ENCODE measurements at regions not wholly inside any gene's neighbourhood (a gene's known extent, or its start where the extent isn't known, plus 50 kb on each side); places are given as distances from the start of the nearest gene placed in this dataset.

GRCh38 chr13:71156550-71156949 lies 710.5 kb downstream of the DACH1 start:
- no peaks in the 10 kb centered on the region for H3K4me1 ChIP-seq (ENCODE audit: insufficient read depth, low read length)
- WGBS (ENCODE audit: low lambda C conversion rate), result 19% methylated on average over 6 of the region's 6 CpGs
- H3K36me3 ChIP-seq (replicated peaks in 1 of 2; ENCODE audit: control insufficient read depth in 1 of 2, insufficient read depth in 2 of 2, low read length in 2 of 2), result no peaks in the 10 kb centered on the region
- BruUV-seq (replicated peaks), result no TSS peak
- H3K27ac ChIP-seq (ENCODE audit: extremely low read length, insufficient read depth, low read length), result no peak overlapping the region
- ATAC-seq (no peak), DNase-seq (ENCODE audit: low spot score) (no peak), FAIRE-seq (no peak)
- H3K9ac ChIP-seq (ENCODE audit: insufficient read depth, low read depth, low read length), result no peak overlapping the region
- POLR2A ChIA-PET, result no interaction called here
- in situ Hi-C loops (cut with HindIII; ENCODE audit: extremely low pct_ligation_motif_present, low pct_unique_long_range_greater_than_20kb) (no loop called here), intact Hi-C loops (cut with micrococcal nuclease; ENCODE audit: unreplicated experiment) (no loop called here)
- no peaks in the 10 kb centered on the region for H3K79me2 ChIP-seq (ENCODE audit: insufficient read depth, low read length)
- H3K9me3 ChIP-seq (ENCODE audit: low read length), result no peaks in the 10 kb centered on the region
- H3K27me3 ChIP-seq (ENCODE audit: control insufficient read depth in 1 of 2, insufficient read depth in 2 of 2, low read length in 2 of 2), result no peaks in the 10 kb centered on the region
- H3K4me2 ChIP-seq (ENCODE audit: low read depth, low read length), result no peak overlapping the region
- H4K20me1 ChIP-seq (ENCODE audit: insufficient read depth, low read length), result no peaks in the 10 kb centered on the region
- CTCF ChIA-PET (ENCODE audit: low intra/inter-chr PET ratio, low total read pairs), result no interaction called here
- H3K4me3 ChIP-seq (replicated peaks in 1 of 3; ENCODE audit: insufficient read depth in 1 of 3, low read depth in 2 of 3, low read length in 3 of 3), result no peak overlapping the region
- TF ChIP-seq SKI (IDR thresholded peaks at IDR 0.05; ENCODE audit: partially characterized antibody), result no peak
- TF ChIP-seq HOXA7 (CRISPR knock-in tag; IDR thresholded peaks at IDR 0.05), result no peak
- no peak for TF ChIP-seq SP5 (CRISPR knock-in tag; IDR thresholded peaks at IDR 0.05; ENCODE audit: borderline replicate concordance, low read depth)
- no peak for TF ChIP-seq AFF4 (CRISPR knock-in tag; IDR thresholded peaks at IDR 0.05)
- no peak for TF ChIP-seq ZNF572 (CRISPR knock-in tag; IDR thresholded peaks at IDR 0.05)
- no peak for TF ChIP-seq SETDB1 (CRISPR knock-in tag; IDR thresholded peaks at IDR 0.05; ENCODE audit: borderline replicate concordance)
- TF ChIP-seq CREM (IDR thresholded peaks at IDR 0.05), result no peak
- TF ChIP-seq CREM (CRISPR knock-in tag; IDR thresholded peaks at IDR 0.05), result no peak
- no peak for TF ChIP-seq CCDC6 (CRISPR knock-in tag; IDR thresholded peaks at IDR 0.05)
- TF ChIP-seq ZIK1 (CRISPR knock-in tag; IDR thresholded peaks at IDR 0.05; ENCODE audit: borderline replicate concordance, low read depth), result no peak
- TF ChIP-seq SMC3 (IDR thresholded peaks at IDR 0.05; ENCODE audit: low read length), result no peak
- TF ChIP-seq POLR2AphosphoS5 (IDR thresholded peaks at IDR 0.05; ENCODE audit: low read depth, low read length), result no peak
- TF ChIP-seq PREB (CRISPR knock-in tag; IDR thresholded peaks at IDR 0.05), result no peak
- TF ChIP-seq ISL2 (CRISPR knock-in tag; IDR thresholded peaks at IDR 0.05), result no peak
- H2AFZ ChIP-seq (ENCODE audit: low read length), result no peak overlapping the region
